ENCODE measurements at regions not wholly inside any gene's neighbourhood (a gene's known extent, or its start where the extent isn't known, plus 50 kb on each side); places are given as distances from the start of the nearest gene placed in this dataset.

DNA sequence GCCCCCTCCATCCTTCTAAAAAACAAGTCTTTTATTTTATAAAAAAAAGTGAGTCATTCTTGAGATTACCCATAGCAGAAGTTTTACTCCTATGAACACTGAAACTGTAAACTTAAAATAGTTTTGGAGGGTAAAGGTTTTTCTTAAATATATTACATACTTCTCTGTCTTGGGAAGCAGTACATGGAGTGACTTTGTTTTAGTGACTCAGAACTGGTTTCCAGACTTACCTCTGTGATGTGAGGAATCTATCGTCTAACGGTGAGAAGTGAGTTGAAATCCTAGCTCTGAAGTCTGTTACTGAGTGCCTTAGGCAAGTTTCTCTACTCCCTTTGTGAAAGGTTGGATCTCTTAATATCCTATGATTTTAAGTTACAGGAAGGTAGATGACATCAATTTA lies 176.3 kb upstream of the POU3F1 start:
- TF ChIP-seq, protein P1, sequence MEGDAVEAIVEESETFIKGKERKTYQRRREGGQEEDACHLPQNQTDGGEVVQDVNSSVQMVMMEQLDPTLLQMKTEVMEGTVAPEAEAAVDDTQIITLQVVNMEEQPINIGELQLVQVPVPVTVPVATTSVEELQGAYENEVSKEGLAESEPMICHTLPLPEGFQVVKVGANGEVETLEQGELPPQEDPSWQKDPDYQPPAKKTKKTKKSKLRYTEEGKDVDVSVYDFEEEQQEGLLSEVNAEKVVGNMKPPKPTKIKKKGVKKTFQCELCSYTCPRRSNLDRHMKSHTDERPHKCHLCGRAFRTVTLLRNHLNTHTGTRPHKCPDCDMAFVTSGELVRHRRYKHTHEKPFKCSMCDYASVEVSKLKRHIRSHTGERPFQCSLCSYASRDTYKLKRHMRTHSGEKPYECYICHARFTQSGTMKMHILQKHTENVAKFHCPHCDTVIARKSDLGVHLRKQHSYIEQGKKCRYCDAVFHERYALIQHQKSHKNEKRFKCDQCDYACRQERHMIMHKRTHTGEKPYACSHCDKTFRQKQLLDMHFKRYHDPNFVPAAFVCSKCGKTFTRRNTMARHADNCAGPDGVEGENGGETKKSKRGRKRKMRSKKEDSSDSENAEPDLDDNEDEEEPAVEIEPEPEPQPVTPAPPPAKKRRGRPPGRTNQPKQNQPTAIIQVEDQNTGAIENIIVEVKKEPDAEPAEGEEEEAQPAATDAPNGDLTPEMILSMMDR (conservative IDR thresholded peaks at IDR 0.05) = no peak
- no peak for TF ChIP-seq EZH2 (IDR thresholded peaks at IDR 0.05; ENCODE audit: low read depth)

Measured in PC-9 (cell line).